Gastroesophageal sphincter (tissue), 4 donors: ENCODE measurements at regions not wholly inside any gene's neighbourhood (a gene's known extent, or its start where the extent isn't known, plus 50 kb on each side); places are given as distances from the start of the nearest gene placed in this dataset.

Experiments used
- ATAC-seq: fragments of 150-250 bp; one replicate; pipeline ENCODE4 v1.9.1; 2016; ENCODE audit warnings: mild to moderate bottlenecking, moderate library complexity
- H3K27ac ChIP-seq, 4 donors: fragments of 200-600 bp; sonication (generic) in 3 of 4; 1 replicate in 3 of 4; 2 replicates in 1 of 4; pipeline ENCODE4 v1.5.1; 2016 to 2019
- H3K27me3 ChIP-seq: fragments of 200-600 bp; sonication (generic); one replicate; pipeline ENCODE4 v1.5.1; 2019
- H3K36me3 ChIP-seq, 2 donors: fragments of 200-600 bp; sonication (generic); one replicate each; pipeline ENCODE4 v1.5.1; 2019; ENCODE audit warnings: control low read depth in 1 of 2
- H3K4me1 ChIP-seq, 3 donors: fragments of 200-600 bp; sonication (generic); 1 replicate in 2 of 3; 2 replicates in 1 of 3; pipeline ENCODE4 v1.5.1; 2016 to 2019; ENCODE audit warnings: control low read depth in 2 of 3
- H3K4me3 ChIP-seq, 2 donors: fragments of 200-600 bp; sonication (generic); one replicate each; pipeline ENCODE4 v1.5.1; 2019; ENCODE audit warnings: mild to moderate bottlenecking in 1 of 2, moderate library complexity in 1 of 2
- H3K9me3 ChIP-seq, 3 donors: fragments of 200-600 bp; sonication (generic); one replicate each; pipeline ENCODE4 v1.5.1; 2017 to 2019; ENCODE audit warnings: control low read depth in 2 of 3
- CTCF ChIP-seq, 4 experiments: fragments of 200-600 bp in 2 of 4; fragments of 450-650 bp in 2 of 4; sonication (generic) in 1 of 4; IDR thresholded peaks; one replicate each; pipeline ENCODE4 v1.5.1; 2017 to 2019; ENCODE audit warnings: antibody characterized with exemption in 4 of 4, mild to moderate bottlenecking in 2 of 4, moderate library complexity in 2 of 4
- EP300 ChIP-seq: sonication (generic); formaldehyde crosslinking; IDR thresholded peaks from one replicate; pipeline ENCODE4 v1.6.1; 2017; ENCODE audit warnings: antibody characterized with exemption, mild to moderate bottlenecking
- POLR2A ChIP-seq, 2 donors: fragments of 450-650 bp; IDR thresholded peaks; one replicate each; pipeline ENCODE4 v1.6.1; 2017; ENCODE audit warnings: antibody characterized with exemption in 2 of 2, mild to moderate bottlenecking in 2 of 2, moderate library complexity in 1 of 2
- POLR2AphosphoS5 ChIP-seq: sonication (generic); formaldehyde crosslinking; IDR thresholded peaks from one replicate; pipeline ENCODE4 v1.6.1; 2017; ENCODE audit warnings: antibody characterized with exemption
- WGBS, 2 donors: methylation state at CpG; one replicate each; pipeline ENCODE4 v1.1.5; 2018; ENCODE audit warnings: low coverage in 1 of 2; 5-methylcytosine and 5-hydroxymethylcytosine counted together

- Histone ChIP-seq H3K4me1 (no peaks in the 10 kb centered on the region), H3K27me3 (no peaks in the 10 kb centered on the region), H3K4me3 (no peak overlapping the region), H3K36me3 (no peaks in the 10 kb centered on the region), H3K27ac (no peak overlapping the region), H3K9me3 (no peaks in the 10 kb centered on the region)
- 82 to 89% methylated on average over 2 of the region's 2 CpGs for WGBS, 2 donors
- no peak for ATAC-seq
- TF ChIP-seq POLR2A (IDR thresholded peaks at IDR 0.05) (no peak), CTCF (IDR thresholded peaks at IDR 0.05) (no peak), POLR2AphosphoS5 (no peak), EP300 (no peak)
Observed at GRCh38 chr5:82812575-82812974, 264.6 kb downstream of the TMEM167A start.

- no peak for ATAC-seq
- Histone ChIP-seq H3K4me1 (no peaks in the 10 kb centered on the region), H3K27me3 (no peaks in the 10 kb centered on the region), H3K9me3 (no peaks in the 10 kb centered on the region), H3K36me3 (no peaks in the 10 kb centered on the region), H3K27ac (no peak overlapping the region), H3K4me3 (no peak overlapping the region)
- no peak for TF ChIP-seq POLR2AphosphoS5
- no peak for TF ChIP-seq CTCF (IDR thresholded peaks at IDR 0.05)
- no peak for TF ChIP-seq POLR2A (IDR thresholded peaks at IDR 0.05)
- TF ChIP-seq EP300 = no peak
- 83 to 90% methylated on average over 4 to 6 of the region's 6 CpGs for WGBS, 2 donors
Observed at GRCh38 chr5:82811490-82811889, 265.7 kb downstream of the TMEM167A start.

- no peak overlapping the region for H3K27ac ChIP-seq
- TF ChIP-seq CTCF (IDR thresholded peaks at IDR 0.05) = no peak
- no peak for TF ChIP-seq POLR2A (IDR thresholded peaks at IDR 0.05)
- no peak for TF ChIP-seq EP300
- TF ChIP-seq POLR2AphosphoS5 = no peak
- no peaks in the 10 kb centered on the region for H3K36me3 ChIP-seq
- H3K4me3 ChIP-seq = no peak overlapping the region
- 71 to 78% methylated on average over 2 of the region's 2 CpGs for WGBS, 2 donors
- no peaks in the 10 kb centered on the region for H3K9me3 ChIP-seq
- no peaks in the 10 kb centered on the region for H3K27me3 ChIP-seq
- no peak for ATAC-seq
- H3K4me1 ChIP-seq = no peaks in the 10 kb centered on the region
Observed at GRCh38 chr5:82809420-82810143, 267.6 kb downstream of the TMEM167A start.

GRCh38 chr5:82808960-82809359 is 268.2 kb downstream of the TMEM167A start:
- TF ChIP-seq POLR2AphosphoS5 = no peak
- TF ChIP-seq CTCF (IDR thresholded peaks at IDR 0.05) = no peak
- TF ChIP-seq EP300 = no peak
- no peak for TF ChIP-seq POLR2A (IDR thresholded peaks at IDR 0.05)

GRCh38 chr5:82807021-82807420 is 270.2 kb downstream of the TMEM167A start:
- no peaks in the 10 kb centered on the region for H3K4me1 ChIP-seq
- no peaks in the 10 kb centered on the region for H3K9me3 ChIP-seq
- no peaks in the 10 kb centered on the region for H3K27me3 ChIP-seq
- WGBS, 2 donors = 30 to 50% methylated on average over 2 of the region's 2 CpGs
- H3K36me3 ChIP-seq = no peaks in the 10 kb centered on the region
- no peak overlapping the region for H3K27ac ChIP-seq
- no peak for TF ChIP-seq POLR2A (IDR thresholded peaks at IDR 0.05)
- ATAC-seq = no peak
- H3K4me3 ChIP-seq = no peak overlapping the region

More at GRCh38 chr5:82808960-82809359, 268.2 kb downstream of the TMEM167A start:
- Histone ChIP-seq H3K4me1 (no peaks in the 10 kb centered on the region), H3K27me3 (no peaks in the 10 kb centered on the region), H3K27ac (no peak overlapping the region), H3K36me3 (no peaks in the 10 kb centered on the region), H3K9me3 (no peaks in the 10 kb centered on the region), H3K4me3 (no peak overlapping the region)
- no peak for ATAC-seq
- 20 to 33% methylated on average over 1 to 3 of the region's 3 CpGs for WGBS, 2 donors
